Mesendoderm (in vitro differentiated cells): ENCODE measurements at regions not wholly inside any gene's neighbourhood (a gene's known extent, or its start where the extent isn't known, plus 50 kb on each side); places are given as distances from the start of the nearest gene placed in this dataset.
A peak's percentile ranks its signal among the peaks of the same experiment; 100 is the strongest.

Source experiments
- DNase-seq: peaks from one replicate; pipeline ENCODE4 v3.0.0; 2013
- H2AK5ac ChIP-seq: 2 replicates; pipeline ENCODE4 v1.6.1; 2013; ENCODE audit warnings: low read length, inconsistent platforms
- H2BK120ac ChIP-seq: 2 replicates; pipeline ENCODE4 v1.6.1; 2013; ENCODE audit warnings: low read depth, mild to moderate bottlenecking, low read length, moderate library complexity, mixed read lengths
- H2BK15ac ChIP-seq: replicated peaks from 2 replicates; pipeline ENCODE4 v1.6.1; 2013; ENCODE audit warnings: low read depth, mild to moderate bottlenecking, moderate library complexity
- H2BK5ac ChIP-seq: 2 replicates; pipeline ENCODE4 v1.6.1; 2013; ENCODE audit warnings: low read length, inconsistent platforms
- H3K18ac ChIP-seq: 2 replicates; pipeline ENCODE4 v1.6.1; 2013; ENCODE audit warnings: mild to moderate bottlenecking, low read length, mixed read lengths
- H3K23ac ChIP-seq: one replicate; pipeline ENCODE4 v1.6.1; 2013; ENCODE audit warnings: low read length
- H3K27ac ChIP-seq: 2 replicates; pipeline ENCODE4 v1.5.1; 2013; ENCODE audit warnings: low read depth, mild to moderate bottlenecking, inconsistent platforms, low read length, moderate library complexity
- H3K27me3 ChIP-seq: 2 replicates; pipeline ENCODE4 v1.6.1; 2013; ENCODE audit warnings: low read length, control low read depth, mild to moderate bottlenecking, inconsistent platforms; ENCODE audit not compliant: insufficient read depth, poor library complexity
- H3K36me3 ChIP-seq: 2 replicates; pipeline ENCODE4 v1.6.1; 2013; ENCODE audit warnings: low read length, inconsistent platforms; ENCODE audit not compliant: control insufficient read depth, insufficient read depth
- H3K4ac ChIP-seq: one replicate; pipeline ENCODE4 v1.6.1; 2013; ENCODE audit warnings: low read depth, mild to moderate bottlenecking, low read length, moderate library complexity
- H3K4me1 ChIP-seq: 2 replicates; pipeline ENCODE4 v1.6.1; 2013; ENCODE audit warnings: low read depth, low read length, inconsistent platforms; ENCODE audit not compliant: control insufficient read depth
- H3K4me2 ChIP-seq: 2 replicates; pipeline ENCODE4 v1.6.1; 2013; ENCODE audit warnings: low read length
- H3K4me3 ChIP-seq: 2 replicates; pipeline ENCODE4 v1.5.1; 2013; ENCODE audit warnings: mild to moderate bottlenecking, low read length
- H3K56ac ChIP-seq: one replicate; pipeline ENCODE4 v1.6.1; 2013; ENCODE audit warnings: low read length
- H3K79me1 ChIP-seq: 2 replicates; pipeline ENCODE4 v1.6.1; 2013; ENCODE audit warnings: low read length, inconsistent platforms
- H3K79me2 ChIP-seq: 2 replicates; pipeline ENCODE4 v1.6.1; 2013; ENCODE audit warnings: mild to moderate bottlenecking, low read length; ENCODE audit not compliant: control insufficient read depth, insufficient read depth
- H3K9ac ChIP-seq: 2 replicates; pipeline ENCODE4 v1.6.1; 2013; ENCODE audit warnings: low read length, inconsistent platforms
- H4K5ac ChIP-seq: one replicate; pipeline ENCODE4 v1.6.1; 2013; ENCODE audit warnings: low read length
- H4K8ac ChIP-seq: one replicate; pipeline ENCODE4 v1.6.1; 2013; ENCODE audit warnings: low read depth, mild to moderate bottlenecking, control low read depth, low read length, moderate library complexity
- WGBS: extraction: QIAGEN DNeasy Blood & Tissue Kit; methylation state at CpG from one replicate; pipeline ENCODE4 v1.1.7; 2013; ENCODE audit warnings: low lambda C conversion rate, missing lambda C conversion rate; ENCODE audit not compliant: insufficient coverage; ENCODE audit errors: extremely low coverage; 5-methylcytosine and 5-hydroxymethylcytosine counted together

- Histone ChIP-seq H3K9ac (no peak overlapping the region), H3K56ac (no peak overlapping the region), H2BK15ac (no peak overlapping the region), H3K79me1 (no peaks in the 10 kb centered on the region), H3K27me3 (no peaks in the 10 kb centered on the region), H2BK5ac (no peak overlapping the region), H3K36me3 (no peaks in the 10 kb centered on the region), H4K5ac (no peak overlapping the region), H4K8ac (no peak overlapping the region), H2BK120ac (no peak overlapping the region), H3K18ac (no peak overlapping the region), H3K4me2 (no peak overlapping the region), H3K27ac (no peak overlapping the region), H3K4me3 (no peak overlapping the region), H3K79me2 (no peaks in the 10 kb centered on the region), H2AK5ac (no peak overlapping the region), H3K23ac (no peak overlapping the region), H3K4me1 (no peaks in the 10 kb centered on the region), H3K4ac (no peak overlapping the region)
- WGBS = no CpG with 5 or more reads among the region's 9 CpGs
- no peak for DNase-seq
Measured at GRCh38 chr4:151882072-151882803, 121.4 kb upstream of the GATB start.

DNA sequence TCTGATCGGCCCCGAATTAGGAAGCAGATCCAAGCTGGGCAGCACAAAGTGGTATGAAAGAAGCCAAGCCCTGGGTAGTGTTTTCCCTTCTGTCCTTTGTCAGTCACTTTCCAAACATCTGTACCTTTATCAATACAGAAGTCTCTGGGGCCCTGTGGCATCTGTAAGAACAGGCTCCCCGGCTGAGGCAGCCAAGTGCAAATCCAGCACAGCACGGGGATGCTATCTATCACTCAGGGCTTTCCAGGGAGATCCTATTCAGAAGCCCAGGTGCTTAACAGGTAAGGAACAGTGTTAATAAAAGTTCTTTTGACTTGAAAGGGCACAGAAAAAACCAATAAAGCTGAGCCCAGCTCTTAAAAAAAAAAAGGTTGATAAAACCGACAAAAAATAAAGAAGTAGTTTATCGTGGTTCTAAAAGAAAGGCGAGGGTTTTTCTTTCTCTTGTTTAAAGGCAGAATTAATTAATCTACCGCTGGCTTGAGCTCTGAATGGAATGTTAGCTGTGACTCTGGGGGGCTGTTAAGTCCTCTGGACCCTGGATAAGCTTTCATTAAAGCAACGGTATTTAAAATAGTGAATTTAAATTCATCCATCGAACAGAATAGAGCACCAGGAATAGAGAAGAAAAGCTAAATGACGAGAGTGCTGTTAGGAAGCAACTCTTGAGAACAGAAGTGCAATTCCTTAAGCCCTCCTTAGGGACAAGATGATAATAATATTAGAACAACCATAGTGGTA, 119.1 kb upstream of the GATB start:
- Histone ChIP-seq H4K5ac (no peak overlapping the region), H3K23ac (no peak overlapping the region), H3K4ac (no peak overlapping the region), H3K27me3 (no peaks in the 10 kb centered on the region), H3K18ac (no peak overlapping the region), H3K4me1 (peaks cover 3% of the 10 kb centered on the region), H2BK5ac (no peak overlapping the region), H3K27ac (no peak overlapping the region), H3K56ac (no peak overlapping the region), H2BK120ac (no peak overlapping the region), H4K8ac (no peak overlapping the region), H3K4me2 (no peak overlapping the region), H2AK5ac (no peak overlapping the region), H3K4me3 (no peak overlapping the region), H2BK15ac (no peak overlapping the region), H3K9ac (no peak overlapping the region), H3K79me1 (no peaks in the 10 kb centered on the region), H3K36me3 (no peaks in the 10 kb centered on the region), H3K79me2 (no peaks in the 10 kb centered on the region)
- no CpG with 5 or more reads among the region's 11 CpGs for WGBS
- DNase-seq = no peak

DNA sequence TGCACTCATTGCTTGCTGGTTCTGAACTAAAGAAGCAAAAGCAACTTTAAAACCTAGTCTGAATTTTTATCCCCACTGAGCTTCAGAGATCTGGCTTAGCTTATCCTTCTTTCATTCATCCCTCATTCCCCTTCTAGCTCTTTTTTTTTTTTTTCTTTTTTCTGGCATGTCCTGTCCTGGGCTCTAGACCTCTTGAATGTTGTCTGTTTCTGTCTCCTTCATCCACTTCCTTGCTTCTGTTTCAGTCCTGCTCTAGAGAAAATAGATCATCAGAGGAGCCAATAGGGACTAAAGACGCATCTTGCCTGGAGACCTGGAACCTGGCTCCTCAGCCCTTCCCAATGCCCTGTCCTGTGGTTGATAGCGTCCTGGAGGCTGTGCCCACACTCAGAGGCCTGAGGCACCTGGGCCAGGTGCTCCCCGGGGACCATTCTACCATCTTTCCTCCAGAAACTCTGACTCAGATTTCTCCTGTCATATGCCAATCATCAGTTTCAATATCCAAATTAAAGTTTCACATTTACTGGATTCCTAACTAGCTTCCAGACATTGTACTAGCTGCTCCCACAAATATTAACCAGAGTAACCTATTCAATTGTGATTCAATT, 115.7 kb upstream of the GATB start:
- no peak overlapping the region for H4K8ac ChIP-seq

GRCh38 chr4:151874328-151874727, 113.5 kb upstream of the GATB start:
- Histone ChIP-seq H3K56ac (no peak overlapping the region), H2BK15ac (no peak overlapping the region), H3K79me2 (no peaks in the 10 kb centered on the region), H3K79me1 (no peaks in the 10 kb centered on the region), H3K4me1 (peaks cover 5% of the 10 kb centered on the region), H3K9ac (no peak overlapping the region), H3K4me3 (no peak overlapping the region), H3K27me3 (no peaks in the 10 kb centered on the region), H3K4me2 (no peak overlapping the region), H3K36me3 (no peaks in the 10 kb centered on the region), H3K4ac (no peak overlapping the region), H2AK5ac (no peak overlapping the region), H3K23ac (no peak overlapping the region), H3K18ac (no peak overlapping the region), H3K27ac (no peak overlapping the region), H4K5ac (no peak overlapping the region), H4K8ac (no peak overlapping the region), H2BK5ac (no peak overlapping the region), H2BK120ac (no peak overlapping the region)
- DNase-seq = peak; percentile 72
- WGBS = no CpG with 5 or more reads among the region's 3 CpGs

More for the DNA sequence above, 115.7 kb upstream of the GATB start:
- H4K5ac ChIP-seq = no peak overlapping the region
- H3K79me2 ChIP-seq = no peaks in the 10 kb centered on the region
- no peak overlapping the region for H3K27ac ChIP-seq
- no peak overlapping the region for H3K4me3 ChIP-seq
- no peak for DNase-seq
- H3K4me2 ChIP-seq = no peak overlapping the region
- no peaks in the 10 kb centered on the region for H3K27me3 ChIP-seq
- no peak overlapping the region for H2BK5ac ChIP-seq
- H3K23ac ChIP-seq = no peak overlapping the region
- H2AK5ac ChIP-seq = no peak overlapping the region
- H3K79me1 ChIP-seq = no peaks in the 10 kb centered on the region
- peaks cover 5% of the 10 kb centered on the region for H3K4me1 ChIP-seq
- H2BK15ac ChIP-seq = no peak overlapping the region
- no peak overlapping the region for H3K4ac ChIP-seq
- WGBS = no CpG with 5 or more reads among the region's 3 CpGs
- no peak overlapping the region for H3K9ac ChIP-seq
- H3K18ac ChIP-seq = no peak overlapping the region
- no peak overlapping the region for H2BK120ac ChIP-seq
- no peak overlapping the region for H3K56ac ChIP-seq
- no peaks in the 10 kb centered on the region for H3K36me3 ChIP-seq

DNA sequence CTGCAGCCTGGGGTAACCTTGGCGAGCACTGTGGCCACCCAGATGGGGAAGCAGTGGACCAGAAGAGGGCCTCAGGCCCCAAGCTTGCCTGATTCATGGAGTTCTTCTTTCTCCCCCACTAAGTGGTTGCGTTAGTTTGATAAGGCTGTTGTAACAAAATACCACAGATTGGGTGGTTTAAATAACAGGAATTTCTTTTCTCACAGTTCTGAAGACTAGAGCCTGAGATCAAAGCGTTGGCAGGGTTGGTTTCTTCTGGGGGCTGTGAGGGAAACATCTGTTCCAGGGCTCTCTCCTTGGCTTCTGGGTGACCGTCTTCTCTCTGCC, 105.7 kb upstream of the GATB start:
- Histone ChIP-seq H3K18ac (no peak overlapping the region), H4K8ac (no peak overlapping the region), H3K4me1 (no peaks in the 10 kb centered on the region), H3K23ac (no peak overlapping the region), H3K9ac (no peak overlapping the region), H3K36me3 (no peaks in the 10 kb centered on the region), H3K4ac (no peak overlapping the region), H2BK120ac (no peak overlapping the region), H3K27me3 (no peaks in the 10 kb centered on the region), H3K27ac (no peak overlapping the region), H4K5ac (no peak overlapping the region), H3K4me2 (no peak overlapping the region), H3K79me1 (no peaks in the 10 kb centered on the region), H2BK5ac (no peak overlapping the region), H3K56ac (no peak overlapping the region), H3K4me3 (no peak overlapping the region), H2BK15ac (no peak overlapping the region), H3K79me2 (no peaks in the 10 kb centered on the region), H2AK5ac (no peak overlapping the region)
- DNase-seq = peak; percentile 8
- WGBS = no CpG with 5 or more reads among the region's 4 CpGs
